GM12891 (cell line): ENCODE measurements at regions not wholly inside any gene's neighbourhood (a gene's known extent, or its start where the extent isn't known, plus 50 kb on each side); places are given as distances from the start of the nearest gene placed in this dataset.

ENCODE experiments used
- PAX5 ChIP-seq: IDR thresholded peaks from 2 replicates; pipeline ENCODE4 v1.6.1; 2011; ENCODE audit warnings: low read length, moderate library complexity, mild to moderate bottlenecking; ENCODE audit not compliant: insufficient read depth, severe bottlenecking
- POLR2A ChIP-seq: IDR thresholded peaks from 2 replicates; pipeline ENCODE4 v1.6.1; 2011; ENCODE audit warnings: low read depth, low read length, control low read depth
- POLR2AphosphoS5 ChIP-seq: IDR thresholded peaks from 2 replicates; pipeline ENCODE4 v1.6.1; 2011; ENCODE audit warnings: low read depth, low read length, control low read depth
- POU2F2 ChIP-seq: IDR thresholded peaks from 2 replicates; pipeline ENCODE4 v1.6.1; 2011; ENCODE audit warnings: low read depth, mild to moderate bottlenecking, control low read depth, low read length, moderate library complexity
- SPI1 ChIP-seq: IDR thresholded peaks from 2 replicates; pipeline ENCODE4 v1.6.1; 2011; ENCODE audit warnings: low read depth, low read length, control low read depth
- TAF1 ChIP-seq: IDR thresholded peaks from 2 replicates; pipeline ENCODE4 v1.6.1; 2011; ENCODE audit warnings: low read depth, low read length, control low read depth

DNA sequence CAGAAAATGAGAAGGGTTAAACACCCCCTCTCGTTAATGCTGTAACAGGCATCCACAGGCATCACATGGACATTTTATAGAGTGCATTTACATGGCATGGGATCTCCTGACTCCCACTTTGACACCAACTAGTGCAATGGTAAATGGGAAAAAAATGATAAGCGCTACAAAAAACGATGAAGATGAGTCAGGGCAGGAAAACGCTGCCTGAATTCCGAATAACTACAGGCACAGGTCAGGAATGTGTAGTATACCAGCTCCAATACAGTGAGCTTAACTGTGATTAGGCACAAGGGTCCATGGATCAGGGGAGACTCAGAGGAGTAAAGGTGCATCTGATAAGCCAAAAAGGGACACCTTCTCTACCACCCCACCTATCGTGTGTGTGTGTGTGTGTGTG lies 223.6 kb downstream of the FOXO1 start:
- TF ChIP-seq POLR2AphosphoS5 = no peak
- TF ChIP-seq POLR2A = no peak
- TF ChIP-seq TAF1 = no peak
- TF ChIP-seq SPI1 = no peak
- TF ChIP-seq PAX5 = no peak
- TF ChIP-seq POU2F2 = no peak
